ENCODE measurements at regions not wholly inside any gene's neighbourhood (a gene's known extent, or its start where the extent isn't known, plus 50 kb on each side); places are given as distances from the start of the nearest gene placed in this dataset.

DNA sequence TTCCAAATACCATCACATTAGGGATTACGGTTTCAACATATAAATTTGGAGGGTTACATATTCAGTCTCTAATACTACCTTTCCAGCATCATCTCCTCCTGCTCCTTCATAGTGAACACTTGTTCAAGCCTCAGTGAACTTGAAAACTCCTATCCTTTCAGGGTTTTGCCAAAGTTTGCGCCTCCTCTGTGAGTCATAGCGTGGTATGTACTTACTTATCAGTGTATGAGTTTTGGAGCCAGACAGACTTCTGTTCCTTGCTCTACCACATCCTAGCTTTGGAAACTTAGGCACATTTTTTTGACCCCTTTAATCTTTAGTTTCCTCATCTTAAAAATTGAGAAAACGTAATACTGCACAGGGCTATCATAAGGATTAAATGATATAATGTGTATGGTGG, 160.1 kb upstream of the ZC3H12C start:
- no peak overlapping the region for H3K9ac ChIP-seq (ENCODE audit: low read length)
- H3K9me3 ChIP-seq (ENCODE audit: control insufficient read depth, low read length): no peaks in the 10 kb centered on the region
- H3K27me3 ChIP-seq (ENCODE audit: control insufficient read depth in 1 of 2, insufficient read depth in 1 of 2, low read length in 2 of 2): no peaks in the 10 kb centered on the region
- no peak overlapping the region for H4K91ac ChIP-seq (ENCODE audit: low read length)
- no peak overlapping the region for H3K4ac ChIP-seq (ENCODE audit: low read depth in 1 of 2, low read length in 2 of 2)
- no peak overlapping the region for H3K23ac ChIP-seq (ENCODE audit: low read length in 2 of 2)
- no peak overlapping the region for H2BK5ac ChIP-seq (ENCODE audit: low read depth, low read length, poor library complexity, severe bottlenecking)
- no peak overlapping the region for H3K14ac ChIP-seq (ENCODE audit: low read length in 2 of 2)
- H3K4me2 ChIP-seq (ENCODE audit: low read length, poor library complexity, severe bottlenecking): no peak overlapping the region
- no peak overlapping the region for H3K18ac ChIP-seq (ENCODE audit: low read depth in 1 of 2, low read length in 2 of 2)
- no peak overlapping the region for H2AFZ ChIP-seq (ENCODE audit: low read depth, low read length)
- no peak overlapping the region for H2BK15ac ChIP-seq (ENCODE audit: low read depth, poor library complexity, severe bottlenecking)
- H2AK5ac ChIP-seq (ENCODE audit: low read length, severe bottlenecking): no peak overlapping the region
- peak; percentile 15 for DNase-seq
- no peaks in the 10 kb centered on the region for H3K79me1 ChIP-seq (replicated peaks; ENCODE audit: low read length, poor library complexity, severe bottlenecking)
- WGBS: 100% methylated on average over 3 of the region's 4 CpGs
- H2BK120ac ChIP-seq (ENCODE audit: low read depth, low read length): no peak overlapping the region
- H3K27ac ChIP-seq (ENCODE audit: low read length, poor library complexity, severe bottlenecking): no peak overlapping the region
- no peak overlapping the region for H2BK12ac ChIP-seq (ENCODE audit: low read length in 2 of 2)
- H3K4me1 ChIP-seq (ENCODE audit: control insufficient read depth, insufficient read depth, low read depth, low read length): no peaks in the 10 kb centered on the region
- no peak overlapping the region for H3K4me3 ChIP-seq (ENCODE audit: insufficient read depth in 1 of 2, low read depth in 1 of 2, low read length in 2 of 2)
- H3K36me3 ChIP-seq (ENCODE audit: control insufficient read depth in 1 of 2, insufficient read depth in 2 of 2, low read depth in 1 of 2, low read length in 2 of 2): no peaks in the 10 kb centered on the region
- H4K8ac ChIP-seq (ENCODE audit: low read length): no peak overlapping the region

DNA sequence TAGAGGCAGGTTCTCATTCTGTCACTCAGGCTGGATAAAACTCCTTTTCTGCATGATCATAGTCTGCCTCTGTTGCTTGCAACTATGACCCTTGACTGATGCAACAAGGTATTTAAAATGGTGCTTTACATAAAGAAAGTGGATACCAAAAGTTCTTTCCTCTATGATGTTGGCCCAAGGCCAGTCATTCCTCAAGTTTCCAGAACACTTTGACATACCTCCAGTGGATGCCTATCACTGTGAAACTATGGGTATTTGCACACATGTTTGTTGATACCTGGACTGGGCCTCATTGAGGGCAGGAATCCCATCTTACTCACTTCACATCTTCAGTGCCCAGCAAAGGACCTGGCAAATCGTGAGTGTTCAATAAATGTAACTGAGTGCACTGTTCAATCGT, 159.0 kb upstream of the ZC3H12C start:
- no peaks in the 10 kb centered on the region for H3K36me3 ChIP-seq (ENCODE audit: control insufficient read depth in 1 of 2, insufficient read depth in 2 of 2, low read depth in 1 of 2, low read length in 2 of 2)
- no peak overlapping the region for H3K4ac ChIP-seq (ENCODE audit: low read depth in 1 of 2, low read length in 2 of 2)
- no peak overlapping the region for H2BK12ac ChIP-seq (ENCODE audit: low read length in 2 of 2)
- H3K4me3 ChIP-seq (ENCODE audit: insufficient read depth in 1 of 2, low read depth in 1 of 2, low read length in 2 of 2): no peak overlapping the region
- H3K18ac ChIP-seq (ENCODE audit: low read depth in 1 of 2, low read length in 2 of 2): no peak overlapping the region
- no peak overlapping the region for H3K9ac ChIP-seq (ENCODE audit: low read length)
- H3K27ac ChIP-seq (ENCODE audit: low read length, poor library complexity, severe bottlenecking): no peak overlapping the region
- H2BK120ac ChIP-seq (ENCODE audit: low read depth, low read length): no peak overlapping the region
- H3K4me1 ChIP-seq (ENCODE audit: control insufficient read depth, insufficient read depth, low read depth, low read length): no peaks in the 10 kb centered on the region
- no peak for DNase-seq
- no peak overlapping the region for H3K23ac ChIP-seq (ENCODE audit: low read length in 2 of 2)
- no peaks in the 10 kb centered on the region for H3K27me3 ChIP-seq (ENCODE audit: control insufficient read depth in 1 of 2, insufficient read depth in 1 of 2, low read length in 2 of 2)
- H2AK5ac ChIP-seq (ENCODE audit: low read length, severe bottlenecking): no peak overlapping the region
- 100% methylated on average over 2 of the region's 2 CpGs for WGBS
- no peak overlapping the region for H3K4me2 ChIP-seq (ENCODE audit: low read length, poor library complexity, severe bottlenecking)
- no peaks in the 10 kb centered on the region for H3K79me1 ChIP-seq (replicated peaks; ENCODE audit: low read length, poor library complexity, severe bottlenecking)
- H4K91ac ChIP-seq (ENCODE audit: low read length): no peak overlapping the region
- no peak overlapping the region for H2AFZ ChIP-seq (ENCODE audit: low read depth, low read length)
- no peaks in the 10 kb centered on the region for H3K9me3 ChIP-seq (ENCODE audit: control insufficient read depth, low read length)
- no peak overlapping the region for H2BK15ac ChIP-seq (ENCODE audit: low read depth, poor library complexity, severe bottlenecking)
- no peak overlapping the region for H2BK5ac ChIP-seq (ENCODE audit: low read depth, low read length, poor library complexity, severe bottlenecking)
- no peak overlapping the region for H3K14ac ChIP-seq (ENCODE audit: low read length in 2 of 2)
- H4K8ac ChIP-seq (ENCODE audit: low read length): no peak overlapping the region

GRCh38 chr11:109936661-109937180, 156.5 kb upstream of the ZC3H12C start:
- no peak overlapping the region for H3K27ac ChIP-seq (ENCODE audit: low read length, poor library complexity, severe bottlenecking)
- no peak overlapping the region for H4K91ac ChIP-seq (ENCODE audit: low read length)
- H4K8ac ChIP-seq (ENCODE audit: low read length): peak overlapping the region; percentile 49
- no peak overlapping the region for H2BK5ac ChIP-seq (ENCODE audit: low read depth, low read length, poor library complexity, severe bottlenecking)
- no peak overlapping the region for H3K14ac ChIP-seq (ENCODE audit: low read length in 2 of 2)
- H3K9me3 ChIP-seq (ENCODE audit: control insufficient read depth, low read length): no peaks in the 10 kb centered on the region
- H2AFZ ChIP-seq (ENCODE audit: low read depth, low read length): no peak overlapping the region
- H3K36me3 ChIP-seq (ENCODE audit: control insufficient read depth in 1 of 2, insufficient read depth in 2 of 2, low read depth in 1 of 2, low read length in 2 of 2): no peaks in the 10 kb centered on the region
- no peaks in the 10 kb centered on the region for H3K27me3 ChIP-seq (ENCODE audit: control insufficient read depth in 1 of 2, insufficient read depth in 1 of 2, low read length in 2 of 2)
- H3K4ac ChIP-seq (ENCODE audit: low read depth in 1 of 2, low read length in 2 of 2): no peak overlapping the region
- H2BK12ac ChIP-seq (ENCODE audit: low read length in 2 of 2): no peak overlapping the region
- H3K9ac ChIP-seq (ENCODE audit: low read length): no peak overlapping the region
- H3K4me3 ChIP-seq (ENCODE audit: insufficient read depth in 1 of 2, low read depth in 1 of 2, low read length in 2 of 2): no peak overlapping the region
- H2AK5ac ChIP-seq (ENCODE audit: low read length, severe bottlenecking): no peak overlapping the region
- H3K79me1 ChIP-seq (replicated peaks; ENCODE audit: low read length, poor library complexity, severe bottlenecking): no peaks in the 10 kb centered on the region
- H3K18ac ChIP-seq (ENCODE audit: low read depth in 1 of 2, low read length in 2 of 2): no peak overlapping the region
- H3K4me1 ChIP-seq (ENCODE audit: control insufficient read depth, insufficient read depth, low read depth, low read length): no peaks in the 10 kb centered on the region
- no peak overlapping the region for H3K4me2 ChIP-seq (ENCODE audit: low read length, poor library complexity, severe bottlenecking)
- 78% methylated on average over 2 of the region's 2 CpGs for WGBS
- no peak overlapping the region for H2BK15ac ChIP-seq (ENCODE audit: low read depth, poor library complexity, severe bottlenecking)
- H2BK120ac ChIP-seq (ENCODE audit: low read depth, low read length): no peak overlapping the region
- DNase-seq: no peak
- H3K23ac ChIP-seq (ENCODE audit: low read length in 2 of 2): no peak overlapping the region

GRCh38 chr11:109937968-109938367, 155.2 kb upstream of the ZC3H12C start:
- Histone ChIP-seq H3K36me3 (ENCODE audit: control insufficient read depth in 1 of 2, insufficient read depth in 2 of 2, low read depth in 1 of 2, low read length in 2 of 2) (no peaks in the 10 kb centered on the region), H4K8ac (ENCODE audit: low read length) (peak overlapping the region; percentile 45), H3K23ac (ENCODE audit: low read length in 2 of 2) (no peak overlapping the region), H2BK15ac (ENCODE audit: low read depth, poor library complexity, severe bottlenecking) (no peak overlapping the region), H3K79me1 (replicated peaks; ENCODE audit: low read length, poor library complexity, severe bottlenecking) (no peaks in the 10 kb centered on the region), H2AFZ (ENCODE audit: low read depth, low read length) (no peak overlapping the region), H3K27ac (ENCODE audit: low read length, poor library complexity, severe bottlenecking) (no peak overlapping the region), H3K9me3 (ENCODE audit: control insufficient read depth, low read length) (no peaks in the 10 kb centered on the region), H2BK5ac (ENCODE audit: low read depth, low read length, poor library complexity, severe bottlenecking) (no peak overlapping the region), H3K9ac (ENCODE audit: low read length) (no peak overlapping the region), H3K4me3 (ENCODE audit: insufficient read depth in 1 of 2, low read depth in 1 of 2, low read length in 2 of 2) (no peak overlapping the region), H2BK120ac (ENCODE audit: low read depth, low read length) (no peak overlapping the region), H3K4ac (ENCODE audit: low read depth in 1 of 2, low read length in 2 of 2) (no peak overlapping the region), H4K91ac (ENCODE audit: low read length) (no peak overlapping the region), H3K4me1 (ENCODE audit: control insufficient read depth, insufficient read depth, low read depth, low read length) (no peaks in the 10 kb centered on the region), H3K27me3 (ENCODE audit: control insufficient read depth in 1 of 2, insufficient read depth in 1 of 2, low read length in 2 of 2) (no peaks in the 10 kb centered on the region), H2AK5ac (ENCODE audit: low read length, severe bottlenecking) (no peak overlapping the region), H3K4me2 (ENCODE audit: low read length, poor library complexity, severe bottlenecking) (no peak overlapping the region), H3K14ac (ENCODE audit: low read length in 2 of 2) (no peak overlapping the region), H2BK12ac (ENCODE audit: low read length in 2 of 2) (no peak overlapping the region), H3K18ac (ENCODE audit: low read depth in 1 of 2, low read length in 2 of 2) (no peak overlapping the region)
- DNase-seq: no peak

All from mesenchymal stem cell (in vitro differentiated cells and primary cell).